ENCODE measurements at regions not wholly inside any gene's neighbourhood (a gene's known extent, or its start where the extent isn't known, plus 50 kb on each side); places are given as distances from the start of the nearest gene placed in this dataset.
"Not testable (repeated sequence)": the region's sequence is repeated elsewhere in the genome, so short reads cannot be mapped to it uniquely, and the experiment has no call there.

GRCh38 chr13:50380905-50381304 is 365.7 kb downstream of the KCNRG start:
- no peak for DNase-seq

- DNase-seq, result no peak
Observed at GRCh38 chr13:50382511-50382910, 367.3 kb downstream of the KCNRG start.

GRCh38 chr13:50382951-50383350 is 367.7 kb downstream of the KCNRG start:
- no peak for DNase-seq

GRCh38 chr13:50384724-50385123 is 369.5 kb downstream of the KCNRG start:
- DNase-seq, result no peak

GRCh38 chr13:50386541-50387050 is 371.4 kb downstream of the KCNRG start:
- DNase-seq, result peak in 2 of 58 donors; percentile 34 to 46

GRCh38 chr13:50387051-50387581 is 371.9 kb downstream of the KCNRG start:
- DNase-seq, result peak in 20 of 58 donors; percentile 2 to 46 (median 17)

GRCh38 chr13:50388481-50388880 is 373.2 kb downstream of the KCNRG start:
- DNase-seq, result no peak

GRCh38 chr13:50389726-50390125 is 374.5 kb downstream of the KCNRG start:
- no peak for DNase-seq

- no peak for DNase-seq
Observed at GRCh38 chr13:50390503-50391248, 375.4 kb downstream of the KCNRG start.

- DNase-seq, result no peak
Observed at GRCh38 chr13:50392977-50393376, 377.7 kb downstream of the KCNRG start.

GRCh38 chr13:50393628-50394027 is 378.4 kb downstream of the KCNRG start:
- DNase-seq, result peak in 5 of 58 donors; percentile 7 to 23 (median 11)

GRCh38 chr13:50396001-50396400 is 380.8 kb downstream of the KCNRG start:
- no peak for DNase-seq

- not testable (repeated sequence) for DNase-seq
Observed at GRCh38 chr13:50396618-50397017, 381.4 kb downstream of the KCNRG start.

- peak in 53 of 58 donors; percentile 8 to 87 (median 60) for DNase-seq
Observed at GRCh38 chr13:50400035-50400726, 384.9 kb downstream of the KCNRG start.

- peak in 41 of 58 donors; percentile 2 to 88 (median 55) for DNase-seq
Observed at GRCh38 chr13:50401049-50401505, 385.8 kb downstream of the KCNRG start.

GRCh38 chr13:50401721-50402465 is 386.6 kb downstream of the KCNRG start:
- peak in 2 of 58 donors; percentile 25 to 42 for DNase-seq

GRCh38 chr13:50403311-50403710 is 388.1 kb downstream of the KCNRG start:
- no peak for DNase-seq

- no peak for DNase-seq
Observed at GRCh38 chr13:50404116-50404515, 388.9 kb downstream of the KCNRG start.

GRCh38 chr13:50404769-50405168 is 389.5 kb downstream of the KCNRG start:
- no peak for DNase-seq

- no peak for DNase-seq
Observed at GRCh38 chr13:50406831-50407230, 391.6 kb downstream of the KCNRG start.

- no peak for DNase-seq
Observed at GRCh38 chr13:50408068-50408467, 392.8 kb downstream of the KCNRG start.

Data from anterior cingulate cortex (tissue), 58 donors.